Activated T-helper 1 cell treated with anti-CD3 and anti-CD28 coated beads, Interleukin-12 subunit alpha, Interleukin-12 subunit beta, Interleukin-2, Interleukin-4 antibody, amounts not matched to agents 30 ng/mL and 10 ng/mL and 1 ng/mL, durations not matched to agents 14 hours and 24 hours and 36 hours (primary cell): ENCODE measurements at regions not wholly inside any gene's neighbourhood (a gene's known extent, or its start where the extent isn't known, plus 50 kb on each side); places are given as distances from the start of the nearest gene placed in this dataset.

ENCODE experiments used
- DNase-seq: peaks from one replicate; pipeline ENCODE4 v3.0.0; 2021; ENCODE audit warnings: low spot score
- H3K27ac Mint-ChIP-seq: one replicate; pipeline ENCODE4 v1.8.0; 2021; ENCODE audit warnings: mild to moderate bottlenecking, mixed read lengths
- H3K27me3 Mint-ChIP-seq: one replicate; pipeline ENCODE4 v1.8.0; 2022; ENCODE audit warnings: mild to moderate bottlenecking, moderate library complexity, mixed read lengths; ENCODE audit not compliant: insufficient read depth
- H3K36me3 Mint-ChIP-seq: one replicate; pipeline ENCODE4 v1.8.0; 2021; ENCODE audit warnings: low read depth, mixed read lengths
- H3K4me1 Mint-ChIP-seq: one replicate; pipeline ENCODE4 v1.8.0; 2021; ENCODE audit warnings: low read depth, mixed read lengths
- H3K4me3 Mint-ChIP-seq: one replicate; pipeline ENCODE4 v1.8.0; 2021; ENCODE audit warnings: mild to moderate bottlenecking, moderate library complexity, mixed read lengths
- H3K9me3 Mint-ChIP-seq: one replicate; pipeline ENCODE4 v1.8.0; 2021; ENCODE audit warnings: mixed read lengths
- intact Hi-C: fragments of 100-400 bp; cut with micrococcal nuclease; formaldehyde crosslinking; loops from one replicate; pipeline ENCODE4 v1.15.1; 2024

- H3K9me3 Mint-ChIP-seq, result no peaks in the 10 kb centered on the region
- no peak overlapping the region for H3K4me3 Mint-ChIP-seq
- H3K27ac Mint-ChIP-seq, result no peak overlapping the region
- intact Hi-C loops, result no loop called here
- H3K27me3 Mint-ChIP-seq, result no peaks in the 10 kb centered on the region
- no peaks in the 10 kb centered on the region for H3K4me1 Mint-ChIP-seq
- DNase-seq, result no peak
- H3K36me3 Mint-ChIP-seq, result no peaks in the 10 kb centered on the region
These were observed 162.3 kb downstream of the C11orf87 start for GRCh38 chr11:109584001-109584972.

- no peaks in the 10 kb centered on the region for H3K9me3 Mint-ChIP-seq
- no peak overlapping the region for H3K4me3 Mint-ChIP-seq
These were observed 164.8 kb downstream of the C11orf87 start for GRCh38 chr11:109586789-109587188.

GRCh38 chr11:109590782-109591181 is 168.8 kb downstream of the C11orf87 start:
- Mint-ChIP-seq H3K9me3 (no peaks in the 10 kb centered on the region), H3K27ac (no peak overlapping the region), H3K4me3 (no peak overlapping the region), H3K27me3 (no peaks in the 10 kb centered on the region), H3K4me1 (no peaks in the 10 kb centered on the region), H3K36me3 (no peaks in the 10 kb centered on the region)
- DNase-seq, result no peak
- intact Hi-C loops, result no loop called here

More at GRCh38 chr11:109586789-109587188, 164.8 kb downstream of the C11orf87 start:
- Mint-ChIP-seq H3K36me3 (no peaks in the 10 kb centered on the region), H3K4me1 (no peaks in the 10 kb centered on the region), H3K27me3 (no peaks in the 10 kb centered on the region), H3K27ac (no peak overlapping the region)
- intact Hi-C loops, result no loop called here
- DNase-seq, result no peak

GRCh38 chr11:109597336-109597735 is 175.3 kb downstream of the C11orf87 start:
- no peaks in the 10 kb centered on the region for H3K9me3 Mint-ChIP-seq
- H3K4me1 Mint-ChIP-seq, result no peaks in the 10 kb centered on the region
- no peak overlapping the region for H3K4me3 Mint-ChIP-seq
- no peaks in the 10 kb centered on the region for H3K36me3 Mint-ChIP-seq
- no peak for DNase-seq
- no peaks in the 10 kb centered on the region for H3K27me3 Mint-ChIP-seq
- intact Hi-C loops, result no loop called here
- no peak overlapping the region for H3K27ac Mint-ChIP-seq

GRCh38 chr11:109604481-109605400 is 182.8 kb downstream of the C11orf87 start:
- Mint-ChIP-seq H3K4me1 (no peaks in the 10 kb centered on the region), H3K27me3 (no peaks in the 10 kb centered on the region), H3K9me3 (no peaks in the 10 kb centered on the region), H3K27ac (no peak overlapping the region), H3K4me3 (no peak overlapping the region), H3K36me3 (no peaks in the 10 kb centered on the region)
- no peak for DNase-seq
- intact Hi-C loops, result no loop called here

- Mint-ChIP-seq H3K36me3 (no peaks in the 10 kb centered on the region), H3K4me3 (no peak overlapping the region), H3K27ac (no peak overlapping the region), H3K4me1 (no peaks in the 10 kb centered on the region), H3K27me3 (no peaks in the 10 kb centered on the region), H3K9me3 (no peaks in the 10 kb centered on the region)
- intact Hi-C loops, result no loop called here
- no peak for DNase-seq
These were observed 184.3 kb downstream of the C11orf87 start for GRCh38 chr11:109606256-109606655.

GRCh38 chr11:109609454-109610185 is 187.6 kb downstream of the C11orf87 start:
- no peak overlapping the region for H3K4me3 Mint-ChIP-seq
- intact Hi-C loops, result no loop called here
- peaks cover 2% of the 10 kb centered on the region for H3K27me3 Mint-ChIP-seq

GRCh38 chr11:109612496-109612895 is 190.5 kb downstream of the C11orf87 start:
- no peak overlapping the region for H3K27ac Mint-ChIP-seq
- no peaks in the 10 kb centered on the region for H3K36me3 Mint-ChIP-seq
- no peaks in the 10 kb centered on the region for H3K4me1 Mint-ChIP-seq
- H3K27me3 Mint-ChIP-seq, result peaks cover 2% of the 10 kb centered on the region
- intact Hi-C loops, result no loop called here
- DNase-seq, result no peak
- H3K9me3 Mint-ChIP-seq, result no peaks in the 10 kb centered on the region
- no peak overlapping the region for H3K4me3 Mint-ChIP-seq

More at GRCh38 chr11:109609454-109610185, 187.6 kb downstream of the C11orf87 start:
- Mint-ChIP-seq H3K4me1 (no peaks in the 10 kb centered on the region), H3K27ac (no peak overlapping the region), H3K36me3 (no peaks in the 10 kb centered on the region), H3K9me3 (no peaks in the 10 kb centered on the region)
- DNase-seq, result no peak

GRCh38 chr11:109619498-109619897 is 197.5 kb downstream of the C11orf87 start:
- DNase-seq, result no peak
- no peaks in the 10 kb centered on the region for H3K4me1 Mint-ChIP-seq
- H3K36me3 Mint-ChIP-seq, result no peaks in the 10 kb centered on the region
- no peaks in the 10 kb centered on the region for H3K27me3 Mint-ChIP-seq
- no peak overlapping the region for H3K4me3 Mint-ChIP-seq
- H3K27ac Mint-ChIP-seq, result no peak overlapping the region
- intact Hi-C loops, result no loop called here
- no peaks in the 10 kb centered on the region for H3K9me3 Mint-ChIP-seq

GRCh38 chr11:109629734-109630133 is 207.7 kb downstream of the C11orf87 start:
- H3K27me3 Mint-ChIP-seq, result no peaks in the 10 kb centered on the region
- intact Hi-C loops, result no loop called here
- H3K9me3 Mint-ChIP-seq, result peaks cover 8% of the 10 kb centered on the region
- DNase-seq, result no peak
- no peaks in the 10 kb centered on the region for H3K4me1 Mint-ChIP-seq
- H3K27ac Mint-ChIP-seq, result no peak overlapping the region
- H3K4me3 Mint-ChIP-seq, result no peak overlapping the region
- no peaks in the 10 kb centered on the region for H3K36me3 Mint-ChIP-seq

- Mint-ChIP-seq H3K27ac (no peak overlapping the region), H3K4me3 (no peak overlapping the region), H3K4me1 (no peaks in the 10 kb centered on the region), H3K36me3 (no peaks in the 10 kb centered on the region), H3K9me3 (peaks cover 6% of the 10 kb centered on the region), H3K27me3 (no peaks in the 10 kb centered on the region)
- intact Hi-C loops, result no loop called here
- DNase-seq, result no peak
These were observed 219.6 kb downstream of the C11orf87 start for GRCh38 chr11:109641549-109641948.

GRCh38 chr11:109644152-109644551 is 222.2 kb downstream of the C11orf87 start:
- DNase-seq, result no peak
- H3K36me3 Mint-ChIP-seq, result no peaks in the 10 kb centered on the region
- H3K4me1 Mint-ChIP-seq, result no peaks in the 10 kb centered on the region
- H3K27ac Mint-ChIP-seq, result no peak overlapping the region
- H3K27me3 Mint-ChIP-seq, result no peaks in the 10 kb centered on the region
- intact Hi-C loops, result no loop called here
- H3K9me3 Mint-ChIP-seq, result no peaks in the 10 kb centered on the region
- no peak overlapping the region for H3K4me3 Mint-ChIP-seq
